ENCODE measurements at regions not wholly inside any gene's neighbourhood (a gene's known extent, or its start where the extent isn't known, plus 50 kb on each side); places are given as distances from the start of the nearest gene placed in this dataset.
"Not testable (repeated sequence)": the region's sequence is repeated elsewhere in the genome, so short reads cannot be mapped to it uniquely, and the experiment has no call there.

DNA sequence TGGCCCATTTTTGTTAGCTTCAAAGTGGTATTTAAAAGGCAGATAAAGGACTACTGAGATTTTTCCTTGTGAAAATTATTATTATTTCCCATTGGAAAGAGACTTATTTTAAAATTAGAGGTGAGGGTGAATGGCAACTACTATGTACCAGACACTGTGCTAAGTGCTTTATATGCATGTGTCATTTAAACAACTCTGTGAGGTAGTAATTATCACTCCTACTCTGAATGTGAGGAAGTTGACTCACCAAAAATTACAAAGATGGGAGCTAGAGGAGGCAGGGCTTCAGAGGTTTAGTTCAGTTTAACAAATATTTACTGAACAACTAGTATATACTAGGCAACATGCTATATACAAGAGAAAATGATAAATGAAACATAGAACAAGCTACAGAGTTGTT, 78.2 kb downstream of the MSL3 start:
- DNase-seq = no peak

DNA sequence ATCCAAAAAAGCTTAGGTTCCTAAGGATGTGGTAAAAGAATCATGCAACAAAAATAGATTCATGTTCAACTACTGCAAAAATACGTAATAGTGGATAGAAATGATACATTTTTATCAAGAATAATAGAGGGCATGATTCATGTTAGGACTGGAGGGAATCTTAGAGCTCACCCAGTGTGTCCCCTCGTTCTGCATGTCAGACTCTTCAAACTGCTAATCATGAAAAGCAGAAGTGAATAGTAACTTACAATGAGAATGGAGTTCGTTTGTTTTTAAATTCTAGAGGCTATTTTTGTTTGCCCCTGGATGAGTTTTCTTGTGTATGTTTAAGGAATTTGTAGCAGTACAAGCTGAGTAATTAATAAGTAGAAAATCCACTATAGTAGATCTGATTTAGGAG, 79.4 kb downstream of the MSL3 start:
- no peak for DNase-seq

DNA sequence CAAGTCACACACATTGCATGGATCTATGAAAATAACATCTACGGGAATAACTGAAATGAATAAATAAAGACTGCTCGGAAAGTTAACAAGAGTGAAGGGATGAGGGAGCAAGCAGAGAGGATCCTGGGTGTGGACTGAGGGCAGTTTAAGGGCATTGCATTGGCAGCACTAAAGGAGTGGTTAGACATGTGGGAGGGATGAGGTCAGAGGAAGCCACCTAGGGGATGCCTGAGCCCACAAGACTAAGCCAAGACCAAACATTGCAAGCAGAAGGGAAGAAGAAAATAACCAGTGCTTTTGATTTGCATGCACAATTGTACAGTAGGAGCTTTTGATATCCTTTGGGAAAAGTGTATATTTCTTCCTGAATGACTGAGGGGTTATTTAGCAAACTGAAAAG, 106.1 kb downstream of the MSL3 start:
- no peak for DNase-seq

DNA sequence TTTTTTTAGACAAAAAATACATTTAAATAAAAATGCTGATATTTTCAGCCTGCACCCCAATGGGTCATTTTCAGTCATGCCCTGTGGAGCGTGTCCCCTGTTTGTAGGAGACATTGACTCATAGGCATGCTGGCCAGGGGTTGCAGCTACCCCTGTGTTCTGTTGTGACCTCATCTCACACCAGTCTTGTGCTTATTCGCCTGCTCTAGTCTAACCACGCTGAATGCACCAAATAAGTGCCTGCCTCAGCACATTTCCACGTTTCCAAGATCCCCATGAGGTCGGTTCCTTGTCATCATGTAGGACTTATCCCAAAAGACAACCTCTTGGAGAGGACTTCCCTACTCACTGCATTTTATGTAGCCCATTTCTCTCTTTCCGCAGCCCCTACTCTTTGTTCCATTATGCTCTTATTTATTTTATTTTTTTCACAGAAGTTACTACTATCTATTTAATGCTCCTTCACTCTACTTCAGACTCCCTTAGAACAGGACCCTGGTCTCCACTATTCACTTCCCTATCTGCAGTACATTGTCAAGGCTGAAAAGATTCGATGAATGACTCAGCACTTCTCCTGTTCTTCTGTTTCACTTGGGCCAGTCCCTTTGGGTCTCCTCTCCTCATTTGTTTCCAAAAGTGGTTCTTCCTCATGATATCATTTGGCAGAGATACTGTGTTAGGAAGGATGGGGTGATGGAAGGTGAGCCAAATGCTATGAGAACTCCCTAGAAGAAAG, 109.7 kb downstream of the MSL3 start:
- no peak for DNase-seq

DNA sequence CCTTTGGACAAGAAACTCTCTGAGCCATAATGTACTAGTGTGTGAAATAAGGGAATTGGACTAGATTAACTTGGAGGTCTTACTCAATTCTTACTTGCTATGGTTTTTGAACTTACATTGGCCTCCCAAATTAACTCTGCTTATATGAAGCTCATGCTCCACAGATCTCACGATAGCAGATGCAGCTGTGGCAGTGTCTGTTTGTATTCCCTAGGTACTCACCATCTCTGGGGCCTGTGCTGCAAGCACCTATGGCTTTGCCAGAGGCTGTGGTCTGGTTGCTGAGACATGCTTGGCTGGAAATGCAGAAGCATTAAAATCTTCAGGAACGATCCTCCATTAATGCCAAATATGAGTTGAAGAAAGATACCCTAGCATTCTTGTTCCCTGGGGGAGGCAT, 112.8 kb downstream of the MSL3 start:
- no peak for DNase-seq

DNA sequence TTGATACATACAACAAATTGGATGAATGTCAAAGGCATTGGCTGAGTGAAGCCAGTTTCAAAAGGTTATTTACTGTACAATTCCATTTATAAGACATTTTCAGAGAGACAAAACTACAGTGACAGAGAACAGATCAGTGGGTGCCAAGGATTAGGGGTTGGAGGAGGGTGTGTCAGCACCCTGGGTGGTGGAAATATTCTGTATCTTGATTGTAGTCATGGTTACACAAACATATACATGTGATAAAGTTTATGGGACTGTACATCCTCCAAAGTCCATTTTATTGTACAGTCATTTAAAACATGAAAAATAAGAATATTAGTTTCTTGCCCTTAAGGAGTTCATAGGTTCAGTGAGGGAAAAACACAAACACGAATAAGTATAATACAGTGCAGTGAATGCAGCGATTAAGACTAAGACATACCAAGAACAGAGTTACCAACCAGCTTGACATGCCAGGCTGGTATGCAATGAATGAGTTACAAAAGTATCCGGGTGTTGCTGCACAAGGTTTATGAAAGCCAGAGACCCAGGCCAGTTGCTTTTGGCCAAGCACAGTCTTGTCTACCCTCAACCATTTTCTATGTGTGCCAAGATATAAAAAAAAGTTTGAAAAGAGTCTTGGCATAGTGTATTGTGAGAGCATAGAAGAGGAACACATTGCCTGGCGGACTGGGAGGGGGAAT, 123.6 kb downstream of the MSL3 start:
- no peak for DNase-seq

DNA sequence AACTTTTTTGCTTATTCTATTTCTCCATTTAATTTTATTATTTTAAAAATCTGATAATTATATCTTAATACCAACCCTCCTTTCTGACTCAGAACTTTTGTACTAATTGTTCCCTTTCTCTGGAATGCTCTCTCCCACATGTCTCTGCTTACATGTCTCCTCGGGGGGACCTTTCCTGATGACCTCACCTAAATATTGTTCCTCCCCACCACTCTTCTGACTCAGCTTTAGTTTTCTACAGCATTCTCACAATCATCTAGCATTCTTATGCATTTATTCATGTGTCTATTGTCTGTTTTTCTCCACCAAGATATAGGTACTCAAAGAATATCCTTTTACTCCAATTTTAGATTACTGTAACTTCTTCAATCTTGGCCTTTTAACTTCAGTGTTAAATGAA, 128.7 kb downstream of the MSL3 start:
- no peak for DNase-seq

DNA sequence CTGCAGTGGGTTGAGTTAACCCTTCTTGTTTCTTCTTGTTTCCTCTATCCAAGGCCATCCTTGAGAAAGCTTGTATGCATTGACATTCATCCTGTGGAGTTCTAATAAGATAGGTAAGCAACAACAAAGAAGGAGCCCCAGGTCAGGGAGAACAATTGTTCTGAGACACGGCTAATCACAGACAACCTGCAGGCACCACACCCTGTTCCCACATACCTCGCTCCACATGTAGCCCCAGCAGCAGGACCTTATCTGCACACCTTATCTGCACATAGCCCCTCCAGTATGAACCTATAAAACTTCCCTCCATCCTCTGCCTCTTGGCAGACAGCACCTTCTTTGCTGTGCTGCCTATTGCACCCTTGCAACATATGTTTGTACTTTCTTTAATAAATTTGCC, 129.1 kb downstream of the MSL3 start:
- no peak for DNase-seq

DNA sequence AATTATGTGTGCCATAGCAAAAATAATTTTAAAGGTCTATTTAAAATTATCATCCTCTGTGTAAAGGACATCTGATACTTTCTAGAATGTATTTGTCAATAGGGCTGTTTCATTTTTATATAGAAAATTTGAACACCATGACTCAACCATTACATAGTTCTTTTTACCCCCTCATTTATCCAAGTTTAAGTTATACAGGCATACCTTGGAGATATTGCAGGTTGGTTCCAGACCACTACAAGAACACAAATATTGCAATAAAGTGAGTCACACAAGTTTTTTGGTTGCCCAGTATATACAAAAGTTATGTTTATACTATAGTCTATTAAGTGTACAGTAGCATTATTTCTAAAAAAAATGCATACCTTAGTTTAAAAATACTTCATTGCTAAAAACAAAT, 130.4 kb downstream of the MSL3 start:
- no peak for DNase-seq

DNA sequence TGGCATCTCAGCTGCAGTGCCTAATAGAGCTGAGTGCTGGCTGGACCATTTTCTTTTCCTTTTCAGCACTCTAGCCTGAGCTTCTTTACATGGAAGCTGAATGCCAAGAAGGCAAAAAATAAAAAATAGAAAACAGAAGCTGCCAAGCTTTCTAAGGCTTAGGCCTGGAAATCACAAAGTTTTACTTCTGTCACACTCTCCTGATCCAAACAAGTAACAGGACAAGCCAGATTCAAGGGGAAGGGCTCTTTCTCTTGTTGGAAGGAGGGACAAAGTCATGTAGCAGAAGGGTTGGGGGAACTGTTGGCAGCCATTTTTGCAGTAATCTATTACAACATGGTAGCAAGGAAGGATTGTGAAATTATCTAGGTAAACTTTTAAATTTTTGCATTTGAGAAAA, 131.8 kb downstream of the MSL3 start:
- DNase-seq = no peak

DNA sequence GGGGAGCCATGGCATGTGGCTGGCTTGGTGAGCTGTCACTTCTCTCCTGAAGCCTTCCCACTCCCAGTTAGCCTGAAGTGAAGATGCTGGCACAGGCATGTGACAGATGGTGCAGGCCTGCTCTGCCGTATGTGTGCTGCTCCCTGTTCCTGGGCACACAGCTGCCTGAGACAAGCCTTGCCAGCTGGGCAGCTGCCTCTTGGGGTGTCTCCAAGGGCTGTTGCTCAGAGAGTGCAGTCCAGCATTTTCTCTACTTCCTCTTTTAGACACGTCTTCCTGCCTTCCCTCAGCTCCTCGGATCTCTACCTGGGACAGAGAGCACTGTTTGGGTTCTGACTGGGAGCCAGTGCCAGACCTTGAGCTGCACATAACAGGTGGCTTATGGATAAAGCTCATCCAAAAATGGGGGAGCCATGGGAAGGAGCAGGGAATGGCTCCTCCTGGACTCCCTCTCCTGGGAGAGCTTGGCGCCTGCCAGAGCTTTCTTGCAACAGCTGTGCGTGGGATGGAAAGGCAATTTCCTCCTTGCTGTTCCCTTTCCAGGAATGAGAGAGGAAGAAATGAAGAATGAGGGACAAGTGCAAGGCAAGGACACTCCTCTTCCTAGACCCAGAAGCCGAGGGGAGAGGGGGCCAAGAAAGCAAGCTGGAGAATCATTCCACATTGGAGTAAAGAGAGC, 132.9 kb downstream of the MSL3 start:
- no peak for DNase-seq

DNA sequence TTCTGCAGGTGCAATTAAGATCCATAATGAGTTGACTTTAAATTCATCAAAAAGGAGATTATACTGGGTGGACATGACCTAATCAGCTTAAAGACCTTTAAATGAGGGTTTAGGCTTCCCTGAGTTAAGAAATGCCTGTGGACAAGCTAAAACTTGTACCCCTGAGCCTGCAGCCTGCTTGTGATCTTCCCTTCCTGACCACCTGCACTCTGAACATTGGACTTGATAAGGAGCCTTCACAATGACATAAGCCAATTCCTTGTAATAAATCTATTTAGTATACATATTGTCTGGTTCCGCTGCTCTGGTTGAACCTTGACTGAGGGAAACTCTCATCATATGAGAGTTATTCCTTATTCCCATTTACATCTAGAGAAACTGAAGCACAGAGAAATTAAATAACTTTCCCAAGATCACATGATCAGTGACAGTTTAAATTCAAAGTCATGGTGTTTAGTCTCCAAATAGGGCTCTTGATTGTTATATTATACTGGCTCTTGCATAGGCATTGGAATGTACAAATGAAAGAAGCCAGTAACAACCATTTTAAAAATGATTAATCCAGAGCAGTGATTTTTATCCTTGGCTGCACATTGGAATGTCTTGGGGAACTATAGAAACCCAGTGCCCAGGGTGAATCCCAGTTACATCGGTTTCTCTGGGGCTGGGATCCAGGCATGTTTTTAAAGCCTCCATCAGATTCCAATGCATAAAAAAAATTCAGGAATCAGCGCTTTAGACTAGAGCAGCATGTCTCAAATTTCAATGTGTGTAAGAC, 136.1 kb downstream of the MSL3 start:
- DNase-seq = no peak

DNA sequence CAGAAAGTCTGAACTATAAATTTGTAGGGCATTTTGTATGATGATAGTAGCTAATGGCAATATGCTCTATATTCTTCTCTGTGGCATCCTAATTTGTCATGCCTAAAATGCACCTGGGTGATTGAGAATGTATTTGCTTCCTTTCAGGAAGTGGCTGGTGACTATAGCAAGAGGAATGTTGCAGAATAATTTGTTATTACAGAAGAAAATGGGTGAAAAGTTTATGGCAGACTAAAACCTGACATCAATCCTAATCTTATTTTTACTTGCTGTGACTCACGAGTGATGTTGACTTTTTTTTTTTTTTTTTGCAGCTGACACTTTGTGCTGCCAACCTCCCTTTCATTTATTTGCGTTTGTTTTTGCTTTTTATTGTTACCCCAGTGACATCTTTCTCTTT, 141.1 kb downstream of the MSL3 start:
- no peak for DNase-seq

DNA sequence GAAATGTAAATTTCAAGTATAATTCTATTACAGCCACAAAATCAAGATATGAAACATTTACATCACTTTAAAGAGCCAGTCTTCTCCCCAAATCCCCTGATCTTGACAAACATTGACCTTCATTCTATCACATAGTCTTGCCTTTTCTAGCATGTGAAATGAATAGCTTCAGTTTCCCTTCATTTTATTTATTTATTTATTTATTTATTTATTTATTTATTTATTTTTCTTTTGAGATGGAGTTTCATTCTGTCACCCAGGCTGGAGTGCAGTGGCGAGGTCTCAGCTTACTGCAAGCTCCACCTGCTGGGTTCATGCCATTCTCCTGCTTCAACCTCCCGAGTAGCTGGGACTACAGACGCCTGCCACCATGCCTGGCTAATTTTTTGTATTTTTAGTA, 147.9 kb downstream of the MSL3 start:
- DNase-seq = not testable (repeated sequence)

DNA sequence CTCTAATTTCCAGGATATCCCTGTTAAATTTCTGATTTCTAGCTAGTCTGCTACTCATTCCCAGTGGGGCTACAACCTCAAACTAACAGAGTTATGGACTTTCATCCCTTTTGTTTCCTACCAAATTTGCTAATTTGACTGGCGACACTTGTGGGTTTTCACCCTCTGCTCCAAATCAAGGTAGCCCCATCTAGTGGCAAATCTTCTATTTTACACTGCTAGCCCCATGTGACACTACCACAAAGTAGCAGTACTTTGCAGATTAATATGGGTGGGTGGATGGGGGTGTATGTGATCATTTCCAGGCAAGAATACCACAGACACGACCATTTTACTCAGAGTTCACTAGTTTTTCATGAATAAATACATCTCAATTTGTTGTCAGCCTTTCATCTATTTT, 150.3 kb downstream of the MSL3 start:
- peak in 1 of 2 donors; percentile 20 for DNase-seq

DNA sequence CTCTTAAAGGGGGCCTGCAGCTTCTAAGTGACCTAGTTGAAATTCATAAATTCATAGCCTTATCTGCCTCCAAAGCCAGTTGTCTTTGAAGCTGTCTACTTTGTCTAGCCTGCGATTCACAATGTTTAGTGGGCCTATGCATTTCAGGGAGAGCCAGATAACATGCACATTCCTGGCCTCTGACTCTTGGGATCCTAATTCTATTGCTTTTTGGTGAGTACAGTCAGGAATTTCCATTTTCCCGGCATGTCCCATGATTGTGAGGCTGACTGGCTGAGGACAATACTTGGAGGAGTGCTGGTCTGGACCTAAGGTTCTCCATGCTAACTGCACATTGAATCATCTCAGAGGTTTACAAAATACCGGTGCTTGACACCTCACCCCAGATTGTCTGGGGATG, 155.0 kb downstream of the MSL3 start:
- no peak for DNase-seq

DNA sequence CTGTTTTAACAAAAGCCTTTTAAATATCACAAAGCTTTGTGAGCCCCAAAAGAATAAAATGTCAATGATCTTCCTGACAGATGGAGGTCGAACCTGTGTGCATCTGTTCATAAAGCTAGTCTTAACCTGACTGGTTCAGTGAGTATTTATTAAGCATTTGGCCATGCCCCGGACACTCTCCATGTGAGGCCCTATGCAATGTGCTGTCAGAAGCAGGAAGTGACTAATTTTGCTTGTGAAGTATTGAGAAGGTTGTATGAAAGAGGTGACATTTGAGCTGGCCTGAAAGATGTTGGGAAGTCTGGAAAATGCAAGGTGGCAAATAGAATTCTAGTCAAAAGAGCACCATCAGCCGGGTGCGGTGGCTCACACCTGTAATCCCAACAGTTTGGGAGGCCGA, 171.4 kb downstream of the MSL3 start:
- no peak for DNase-seq

DNA sequence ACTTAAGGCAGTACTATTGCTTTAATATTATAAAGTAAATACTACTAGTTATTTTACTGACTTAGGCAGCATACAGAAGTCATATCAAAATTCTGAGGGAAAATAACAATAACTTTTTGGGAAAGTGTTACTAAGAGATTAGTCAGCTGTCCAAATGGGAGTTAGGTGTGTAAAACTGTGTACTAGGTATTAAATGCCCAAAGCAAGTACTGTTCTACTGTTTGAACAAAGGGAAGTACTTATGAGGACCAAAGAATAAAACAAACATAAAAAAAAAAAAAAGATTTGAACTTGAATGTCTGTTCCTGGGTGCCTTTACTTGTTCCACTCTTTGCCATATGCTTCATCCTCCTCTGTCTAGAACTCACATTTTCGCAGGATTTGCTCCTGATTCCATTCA, 174.4 kb downstream of the MSL3 start:
- no peak for DNase-seq

DNA sequence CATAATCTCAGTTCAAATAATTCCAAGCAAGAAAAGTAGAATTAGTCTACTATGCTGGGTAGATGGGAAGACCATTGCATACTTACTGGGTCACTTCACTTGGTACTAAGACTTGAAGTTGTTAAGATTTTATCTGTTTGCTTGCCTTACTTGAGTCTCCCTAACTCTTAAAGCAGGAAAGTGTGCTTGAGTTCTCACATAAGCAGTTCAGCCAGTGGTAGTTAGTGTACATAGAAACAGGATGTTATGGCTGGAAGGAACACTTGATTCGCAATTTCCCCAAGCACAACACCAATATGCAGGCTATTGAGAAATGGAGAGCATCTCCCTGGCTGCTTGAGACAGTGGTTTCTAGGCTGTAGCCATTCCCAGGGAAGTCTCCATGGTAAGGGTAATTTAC, 176.1 kb downstream of the MSL3 start:
- DNase-seq = no peak

DNA sequence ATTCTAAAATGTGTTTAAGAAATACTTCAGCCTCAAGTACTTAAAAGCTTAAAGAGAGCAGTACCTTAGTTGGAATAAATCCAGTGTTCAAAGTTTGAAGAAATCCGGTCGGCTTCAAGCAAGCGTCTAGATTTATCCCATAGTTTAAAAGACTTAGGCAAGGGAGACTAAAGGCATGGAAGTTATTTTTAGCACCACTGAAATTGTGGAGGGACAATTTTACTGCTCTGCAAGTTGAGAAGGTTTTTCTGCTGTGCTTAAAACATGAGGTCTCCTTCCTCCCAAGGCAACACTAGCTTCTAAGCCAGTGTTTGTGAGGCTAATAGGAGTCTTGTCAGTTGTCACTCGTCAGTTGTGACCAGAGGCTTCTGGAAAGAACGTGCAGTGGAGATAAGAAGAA, 183.5 kb downstream of the MSL3 start:
- no peak for DNase-seq

DNA sequence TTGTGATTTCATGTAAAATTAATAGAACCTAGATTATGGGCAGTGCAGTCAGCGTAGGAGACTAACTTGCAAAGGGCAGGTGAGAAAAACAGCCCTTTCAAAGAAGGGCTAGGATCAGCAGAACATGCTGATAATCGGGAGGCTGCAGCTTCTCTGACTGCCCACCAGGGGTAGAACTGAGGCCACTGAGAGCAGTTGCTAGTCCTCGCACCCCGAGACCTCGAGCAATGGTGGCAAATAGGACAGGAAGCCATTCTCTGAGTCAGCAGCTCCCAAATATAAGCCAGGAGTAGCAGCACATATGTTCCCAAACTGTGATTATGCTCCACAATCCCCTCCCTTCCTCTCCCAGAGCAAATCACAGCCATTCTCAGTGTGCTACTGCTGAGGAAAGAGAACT, 186.5 kb downstream of the MSL3 start:
- no peak for DNase-seq

DNA sequence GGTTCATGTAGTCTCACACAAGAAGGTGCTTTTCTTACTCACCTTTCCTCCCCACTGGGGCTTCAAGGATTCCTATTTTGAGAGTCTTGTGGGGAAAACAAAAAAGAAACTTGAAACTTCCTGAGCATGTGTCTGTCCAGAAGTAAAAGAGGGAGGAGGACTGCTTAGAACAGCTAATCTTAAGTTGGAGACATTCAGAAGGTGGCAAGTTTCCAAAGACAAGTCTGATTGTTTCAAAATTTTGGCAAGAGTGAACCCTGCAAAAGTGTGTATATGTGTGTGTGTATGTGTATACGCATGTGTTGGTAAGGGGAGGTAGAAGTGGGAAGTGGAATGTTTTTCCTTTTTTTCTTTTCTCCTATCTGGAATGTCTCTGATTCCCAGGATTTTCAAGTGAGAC, 189.0 kb upstream of the FRMPD4 start:
- DNase-seq = no peak

DNA sequence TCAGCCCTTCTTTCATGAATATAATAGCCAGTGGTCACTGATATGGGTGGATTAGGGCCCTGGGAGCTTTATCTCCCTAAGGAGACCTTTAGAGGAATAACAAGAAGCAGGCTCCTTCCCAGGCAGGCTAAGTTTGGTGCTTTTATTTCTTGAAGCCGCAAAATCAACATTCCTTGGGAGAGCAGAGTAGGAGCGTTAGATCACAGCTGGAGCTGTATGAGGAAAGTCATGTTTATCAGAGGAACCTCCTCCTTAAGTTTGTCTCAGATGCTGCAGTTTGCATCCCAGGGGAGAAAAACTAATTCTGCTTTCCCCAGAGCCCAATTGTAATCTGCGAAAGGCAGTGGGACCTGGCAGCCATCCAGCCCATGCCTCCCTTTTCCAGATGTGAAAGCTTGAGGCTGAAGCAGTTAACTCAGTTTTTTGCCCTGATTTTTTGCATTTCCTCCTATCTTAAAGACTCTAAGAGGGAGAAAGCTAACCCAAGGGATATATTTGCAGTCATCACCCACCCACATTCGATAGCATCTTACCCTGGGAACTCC, 186.0 kb upstream of the FRMPD4 start:
- no peak for DNase-seq
